Ishikawa (cell line): ENCODE measurements at regions not wholly inside any gene's neighbourhood (a gene's known extent, or its start where the extent isn't known, plus 50 kb on each side); places are given as distances from the start of the nearest gene placed in this dataset.

Source experiments
- CEBPB ChIP-seq: IDR thresholded peaks from 2 replicates; pipeline ENCODE4 v1.6.1; 2012
- CREB1 ChIP-seq: IDR thresholded peaks from 2 replicates; pipeline ENCODE4 v1.6.1; 2012; ENCODE audit warnings: low read depth
- EGR1 ChIP-seq: IDR thresholded peaks from 2 replicates; pipeline ENCODE4 v1.6.1; 2012
- EP300 ChIP-seq: IDR thresholded peaks from 2 replicates; pipeline ENCODE4 v1.6.1; 2012; ENCODE audit warnings: borderline replicate concordance
- FOXM1 ChIP-seq: IDR thresholded peaks from 2 replicates; pipeline ENCODE4 v1.6.1; 2012; ENCODE audit warnings: low read depth, borderline replicate concordance
- MAX ChIP-seq: IDR thresholded peaks from 2 replicates; pipeline ENCODE4 v1.6.1; 2012
- NFIC ChIP-seq: IDR thresholded peaks from 2 replicates; pipeline ENCODE4 v1.6.1; 2012
- RAD21 ChIP-seq: IDR thresholded peaks from 2 replicates; pipeline ENCODE4 v1.6.1; 2012; ENCODE audit warnings: low read depth
- REST ChIP-seq: IDR thresholded peaks from 2 replicates; pipeline ENCODE4 v1.6.1; 2012; ENCODE audit warnings: low read depth, mild to moderate bottlenecking
- TAF1 ChIP-seq: IDR thresholded peaks from 2 replicates; pipeline ENCODE4 v1.6.1; 2012; ENCODE audit warnings: low read depth, mild to moderate bottlenecking
- TCF12 ChIP-seq: IDR thresholded peaks from 2 replicates; pipeline ENCODE4 v1.6.1; 2012; ENCODE audit warnings: low read depth
- TEAD4 ChIP-seq: IDR thresholded peaks from 2 replicates; pipeline ENCODE4 v1.6.1; 2012
- USF1 ChIP-seq: IDR thresholded peaks from 2 replicates; pipeline ENCODE4 v1.6.1; 2012
- YY1 ChIP-seq: IDR thresholded peaks from 2 replicates; pipeline ENCODE4 v1.6.1; 2012; ENCODE audit warnings: low read depth
- ZBTB7A ChIP-seq: IDR thresholded peaks from 2 replicates; pipeline ENCODE4 v1.6.1; 2012; ENCODE audit warnings: low read depth

GRCh38 chr6:113147544-113147943 is 709.6 kb upstream of the MARCKS start:
- TF ChIP-seq REST (no peak), MAX (no peak), EGR1 (no peak), CREB1 (no peak), TCF12 (no peak)

GRCh38 chr6:113148566-113148965 is 708.6 kb upstream of the MARCKS start:
- TF ChIP-seq EP300 (no peak), TEAD4 (no peak), CEBPB (no peak), CREB1 (no peak), MAX (no peak), ZBTB7A (no peak), TAF1 (no peak), YY1 (no peak), NFIC (no peak), USF1 (no peak), RAD21 (no peak), FOXM1 (no peak)

GRCh38 chr6:113149511-113149910 is 707.6 kb upstream of the MARCKS start:
- TF ChIP-seq EP300 (no peak), TEAD4 (no peak), MAX (no peak), CREB1 (no peak), RAD21 (no peak), TAF1 (no peak), TCF12 (no peak), CEBPB (no peak), EGR1 (no peak), USF1 (no peak), REST (no peak)

- no peak for TF ChIP-seq CEBPB
- no peak for TF ChIP-seq RAD21
- TF ChIP-seq NFIC: no peak
- TF ChIP-seq YY1: no peak
- TF ChIP-seq TCF12: no peak
- TF ChIP-seq MAX: no peak
- no peak for TF ChIP-seq EP300
- TF ChIP-seq TAF1: no peak
- TF ChIP-seq FOXM1: no peak
- no peak for TF ChIP-seq USF1
- TF ChIP-seq CREB1: no peak
- TF ChIP-seq EGR1: no peak
- TF ChIP-seq ZBTB7A: no peak
- no peak for TF ChIP-seq REST
- TF ChIP-seq TEAD4: no peak
Observed at GRCh38 chr6:113160306-113161017, 696.7 kb upstream of the MARCKS start.
